ENCODE measurements at regions not wholly inside any gene's neighbourhood (a gene's known extent, or its start where the extent isn't known, plus 50 kb on each side); places are given as distances from the start of the nearest gene placed in this dataset.

- TF ChIP-seq, protein P1, sequence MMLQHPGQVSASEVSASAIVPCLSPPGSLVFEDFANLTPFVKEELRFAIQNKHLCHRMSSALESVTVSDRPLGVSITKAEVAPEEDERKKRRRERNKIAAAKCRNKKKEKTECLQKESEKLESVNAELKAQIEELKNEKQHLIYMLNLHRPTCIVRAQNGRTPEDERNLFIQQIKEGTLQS (IDR thresholded peaks at IDR 0.05), result no peak
- TF ChIP-seq CTCF (IDR thresholded peaks at IDR 0.05; ENCODE audit: low read depth, low read length, missing input control), result no peak
- TF ChIP-seq REST (IDR thresholded peaks at IDR 0.05), result no peak
- TF ChIP-seq SP1 (IDR thresholded peaks at IDR 0.05), result no peak
- no peak for TF ChIP-seq TAF1 (conservative IDR thresholded peaks at IDR 0.05)
- TF ChIP-seq, protein P2, sequence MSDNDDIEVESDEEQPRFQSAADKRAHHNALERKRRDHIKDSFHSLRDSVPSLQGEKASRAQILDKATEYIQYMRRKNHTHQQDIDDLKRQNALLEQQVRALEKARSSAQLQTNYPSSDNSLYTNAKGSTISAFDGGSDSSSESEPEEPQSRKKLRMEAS (IDR thresholded peaks at IDR 0.05), result no peak
- no peak for TF ChIP-seq GABPA (IDR thresholded peaks at IDR 0.05 in 1 of 2, conservative IDR thresholded peaks at IDR 0.05 in 1 of 2)
- TF ChIP-seq YY1 (IDR thresholded peaks at IDR 0.05), result no peak
- no peak for TF ChIP-seq HNF4A (conservative IDR thresholded peaks at IDR 0.05)
Observed at GRCh38 chr4:95949136-95949765, 109.4 kb downstream of the PDHA2 start.

Measured in liver (tissue), 3 donors.